GM21367 (cell line): ENCODE measurements at regions not wholly inside any gene's neighbourhood (a gene's known extent, or its start where the extent isn't known, plus 50 kb on each side); places are given as distances from the start of the nearest gene placed in this dataset.

Experiments
- ATAC-seq: cut with Tn5 transposase; IDR thresholded peaks from one replicate; pipeline ENCODE4 v1.9.1; 2021; ENCODE audit not compliant: unreplicated experiment

GRCh38 chr18:78571063-78571785 is 408.4 kb upstream of the SALL3 start:
- ATAC-seq, result no peak

- no peak for ATAC-seq
Measured at GRCh38 chr18:78571831-78572347, 407.7 kb upstream of the SALL3 start.

- ATAC-seq, result no peak
Measured at GRCh38 chr18:78573773-78574172, 405.8 kb upstream of the SALL3 start.

GRCh38 chr18:78576967-78577366 is 402.7 kb upstream of the SALL3 start:
- ATAC-seq, result no peak

- ATAC-seq, result no peak
Measured at GRCh38 chr18:78579449-78579848, 400.2 kb upstream of the SALL3 start.

GRCh38 chr18:78579854-78580577 is 399.6 kb upstream of the SALL3 start:
- no peak for ATAC-seq

GRCh38 chr18:78580835-78581339 is 398.7 kb upstream of the SALL3 start:
- no peak for ATAC-seq

GRCh38 chr18:78582181-78582709 is 397.4 kb upstream of the SALL3 start:
- no peak for ATAC-seq

GRCh38 chr18:78582898-78583738 is 396.5 kb upstream of the SALL3 start:
- ATAC-seq, result no peak

- ATAC-seq, result no peak
Measured at GRCh38 chr18:78583739-78584458, 395.7 kb upstream of the SALL3 start.

- ATAC-seq, result no peak
Measured at GRCh38 chr18:78584459-78585022, 395.1 kb upstream of the SALL3 start.

GRCh38 chr18:78586586-78586985 is 393.0 kb upstream of the SALL3 start:
- ATAC-seq, result no peak

GRCh38 chr18:78587096-78587495 is 392.5 kb upstream of the SALL3 start:
- ATAC-seq, result no peak

- no peak for ATAC-seq
Measured at GRCh38 chr18:78587626-78588600, 391.7 kb upstream of the SALL3 start.

- ATAC-seq, result no peak
Measured at GRCh38 chr18:78589916-78590437, 389.6 kb upstream of the SALL3 start.

GRCh38 chr18:78595453-78595852 is 384.2 kb upstream of the SALL3 start:
- no peak for ATAC-seq

- ATAC-seq, result no peak
Measured at GRCh38 chr18:78595924-78596573, 383.6 kb upstream of the SALL3 start.

GRCh38 chr18:78596794-78597345 is 382.7 kb upstream of the SALL3 start:
- ATAC-seq, result no peak
